GM12878 (cell line): ENCODE measurements at regions not wholly inside any gene's neighbourhood (a gene's known extent, or its start where the extent isn't known, plus 50 kb on each side); places are given as distances from the start of the nearest gene placed in this dataset.

Experiments used
- ASH2L ChIP-seq: fragments of 300-600, 200-600 bp; sonication (generic); IDR thresholded peaks from 2 replicates; pipeline ENCODE4 v1.6.1; 2017; ENCODE audit warnings: low read depth, mild to moderate bottlenecking, borderline replicate concordance
- CTCF ChIP-seq, 3 experiments: IDR thresholded peaks in 2 of 3; conservative IDR thresholded peaks in 1 of 3; 2 replicates each; pipeline ENCODE4 v1.5.1; 2011; ENCODE audit warnings: low read depth in 3 of 3, low read length in 3 of 3, mild to moderate bottlenecking in 3 of 3, control low read depth in 2 of 3, moderate library complexity in 2 of 3, inconsistent platforms in 1 of 3, mixed read lengths in 1 of 3; ENCODE audit not compliant: control insufficient read depth in 2 of 3, insufficient read depth in 1 of 3; ENCODE audit errors: extremely low read depth in 1 of 3
- ESRRA ChIP-seq: IDR thresholded peaks from 2 replicates; pipeline ENCODE4 v1.6.1; 2012; ENCODE audit warnings: mild to moderate bottlenecking, low read length, improper control_type of control experiment
- EZH2 ChIP-seq: IDR thresholded peaks from 2 replicates; pipeline ENCODE4 v1.6.1; 2012; ENCODE audit warnings: low read depth, mild to moderate bottlenecking, control low read depth, inconsistent platforms, low read length, borderline replicate concordance; ENCODE audit not compliant: control insufficient read depth
- IRF3 ChIP-seq: fragments of 450-650 bp; IDR thresholded peaks from 2 replicates; pipeline ENCODE4 v1.6.1; 2014; ENCODE audit warnings: mild to moderate bottlenecking
- JUNB ChIP-seq: IDR thresholded peaks from 2 replicates; pipeline ENCODE4 v1.6.1; 2016; ENCODE audit warnings: antibody characterized with exemption, mild to moderate bottlenecking
- MXI1 ChIP-seq: fragments of 150-350 bp; IDR thresholded peaks from 2 replicates; pipeline ENCODE4 v1.6.1; 2011; ENCODE audit warnings: low read depth, mild to moderate bottlenecking, inconsistent platforms, low read length, improper control_type of control experiment
- POLR2A ChIP-seq: IDR thresholded peaks from 2 replicates; pipeline ENCODE4 v1.6.1; 2011; ENCODE audit warnings: low read depth, mild to moderate bottlenecking, low read length
- POLR2AphosphoS5 ChIP-seq: IDR thresholded peaks from 2 replicates; pipeline ENCODE4 v1.6.1; 2011; ENCODE audit warnings: mild to moderate bottlenecking, low read length, inconsistent platforms
- PRDM15 ChIP-seq: fragments of 450-650 bp; formaldehyde crosslinking; IDR thresholded peaks from 2 replicates; pipeline ENCODE4 v1.4.0; 2020; ENCODE audit warnings: mild to moderate bottlenecking, moderate library complexity
- RBBP5 ChIP-seq: fragments of 200-600 bp; sonication (generic); conservative IDR thresholded peaks from 2 replicates; pipeline ENCODE4 v1.6.1; 2016
- STAT3 ChIP-seq: IDR thresholded peaks from 2 replicates; pipeline ENCODE4 v1.6.1; 2011; ENCODE audit warnings: low read depth, low read length, improper control_type of control experiment
- YY1 ChIP-seq: IDR thresholded peaks from 2 replicates; pipeline ENCODE4 v1.6.1; 2011; ENCODE audit warnings: low read depth, mild to moderate bottlenecking, low read length
- ZNF687 ChIP-seq: fragments of 450-650 bp; IDR thresholded peaks from 2 replicates; pipeline ENCODE4 v1.6.1; 2017; ENCODE audit warnings: mild to moderate bottlenecking, moderate library complexity

- TF ChIP-seq CTCF (IDR thresholded peaks at IDR 0.05 in 2 of 3, conservative IDR thresholded peaks at IDR 0.05 in 1 of 3; ENCODE audit: control insufficient read depth in 2 of 3, extremely low read depth in 1 of 3, insufficient read depth in 1 of 3, low read depth in 3 of 3, low read length in 3 of 3) (no peak), MXI1 (no peak), POLR2A (no peak), ESRRA (no peak), RBBP5 (no peak), STAT3 (no peak), ZNF687 (no peak), POLR2AphosphoS5 (no peak), JUNB (no peak), ASH2L (no peak), EZH2 (no peak), YY1 (no peak), PRDM15 (CRISPR knock-in tag) (no peak), IRF3 (no peak)
Observed at GRCh38 chr3:95615592-95616310, 1198.6 kb upstream of the EPHA6 start.
